Erythroblast (primary cell): ENCODE measurements at regions not wholly inside any gene's neighbourhood (a gene's known extent, or its start where the extent isn't known, plus 50 kb on each side); places are given as distances from the start of the nearest gene placed in this dataset.

Experiments used
- DNase-seq, 2 experiments: peaks; one replicate each; lab custom pipeline; 2025; lab: John Stamatoyannopoulos, UW
- GATA1 ChIP-seq: IDR thresholded peaks from 2 replicates; pipeline ENCODE4 v1.6.1; 2011; ENCODE audit warnings: low read depth, mild to moderate bottlenecking, control low read depth, low read length, moderate library complexity
- POLR2A ChIP-seq: IDR thresholded peaks from 2 replicates; pipeline ENCODE4 v1.6.1; 2011; ENCODE audit warnings: mild to moderate bottlenecking, low read length

GRCh38 chr5:67483453-67484030, 286.9 kb upstream of the CD180 start:
- DNase-seq: no peak
- no peak for TF ChIP-seq GATA1
- no peak for TF ChIP-seq POLR2A

GRCh38 chr5:67481362-67481761, 284.8 kb upstream of the CD180 start:
- DNase-seq: no peak
- TF ChIP-seq POLR2A: no peak
- no peak for TF ChIP-seq GATA1

GRCh38 chr5:67478337-67478736, 281.7 kb upstream of the CD180 start:
- DNase-seq: no peak
- TF ChIP-seq POLR2A (no peak), GATA1 (no peak)

GRCh38 chr5:67476995-67477394, 280.4 kb upstream of the CD180 start:
- no peak for DNase-seq
- no peak for TF ChIP-seq GATA1
- no peak for TF ChIP-seq POLR2A

GRCh38 chr5:67476531-67476930, 279.9 kb upstream of the CD180 start:
- DNase-seq: no peak
- no peak for TF ChIP-seq GATA1
- TF ChIP-seq POLR2A: no peak

- no peak for DNase-seq
- TF ChIP-seq POLR2A: no peak
- no peak for TF ChIP-seq GATA1
Measured at GRCh38 chr5:67475489-67475888, 278.9 kb upstream of the CD180 start.

- DNase-seq: no peak
- TF ChIP-seq GATA1: no peak
- TF ChIP-seq POLR2A: no peak
Measured at GRCh38 chr5:67474597-67475238, 278.1 kb upstream of the CD180 start.

GRCh38 chr5:67467110-67467509, 270.5 kb upstream of the CD180 start:
- TF ChIP-seq POLR2A (no peak), GATA1 (no peak)
- DNase-seq: no peak

- TF ChIP-seq POLR2A (no peak), GATA1 (no peak)
- DNase-seq: no peak
Measured at GRCh38 chr5:67465537-67466207, 269.1 kb upstream of the CD180 start.

GRCh38 chr5:67462147-67462546, 265.5 kb upstream of the CD180 start:
- TF ChIP-seq POLR2A (no peak), GATA1 (no peak)
- DNase-seq: no peak

GRCh38 chr5:67459253-67459652, 262.7 kb upstream of the CD180 start:
- TF ChIP-seq GATA1: no peak
- TF ChIP-seq POLR2A: no peak
- DNase-seq: no peak

GRCh38 chr5:67455970-67456369, 259.4 kb upstream of the CD180 start:
- DNase-seq: no peak
- TF ChIP-seq POLR2A (no peak), GATA1 (no peak)

GRCh38 chr5:67454957-67455561, 258.5 kb upstream of the CD180 start:
- no peak for DNase-seq
- TF ChIP-seq POLR2A (no peak), GATA1 (no peak)

GRCh38 chr5:67453111-67453905, 256.7 kb upstream of the CD180 start:
- no peak for DNase-seq
- TF ChIP-seq POLR2A (no peak), GATA1 (no peak)
